ENCODE measurements at regions not wholly inside any gene's neighbourhood (a gene's known extent, or its start where the extent isn't known, plus 50 kb on each side); places are given as distances from the start of the nearest gene placed in this dataset.
A peak's percentile ranks its signal among the peaks of the same experiment; 100 is the strongest.

DNA sequence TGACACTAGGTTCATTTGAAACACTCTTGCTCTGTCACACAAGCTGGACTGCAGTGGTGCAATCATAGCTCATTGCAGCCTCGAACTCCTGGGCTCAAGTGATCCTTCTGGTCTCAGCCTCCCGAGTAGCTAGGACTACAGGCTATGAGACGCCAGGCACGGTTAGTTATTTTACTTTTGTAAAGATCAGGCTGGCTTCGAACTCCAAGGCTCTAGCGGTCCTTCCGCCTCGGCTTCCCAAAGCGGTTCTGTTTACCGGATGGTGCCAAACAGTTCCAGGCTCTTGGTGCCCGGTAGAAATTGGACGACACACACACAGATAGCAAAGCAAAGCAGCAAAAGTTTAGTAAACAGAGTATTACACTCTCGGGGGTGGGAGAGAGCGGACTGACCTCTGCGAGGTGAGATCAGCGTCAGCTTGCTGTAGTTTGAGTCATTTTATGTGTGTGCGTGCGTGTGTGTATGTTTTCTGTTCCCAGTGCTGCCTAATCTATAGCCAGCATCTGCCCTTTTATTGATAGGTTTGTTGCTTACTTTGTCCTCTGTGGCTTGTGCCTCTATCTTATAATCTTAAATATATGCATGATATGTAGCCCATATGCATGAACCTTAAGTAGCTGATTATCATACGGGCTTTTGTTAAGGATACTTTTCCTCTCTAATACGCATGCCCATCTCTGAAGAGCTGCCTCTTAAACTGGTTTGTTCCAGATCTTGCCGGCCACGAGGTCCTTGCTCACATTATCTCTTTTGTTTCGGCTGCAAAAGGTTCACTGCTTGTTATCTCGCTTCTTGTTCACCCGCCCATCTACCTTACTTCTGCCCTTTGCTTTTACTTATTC, 75.2 kb downstream of the OR2B2 start:
- peak overlapping the region; percentile 55 for H2AFZ ChIP-seq (ENCODE audit: low read length)
- H3K4me2 ChIP-seq (ENCODE audit: low read length): peak overlapping the region; percentile 91
- peak overlapping the region; percentile 93 for H3K27ac ChIP-seq (ENCODE audit: low read length)
- CTCF ChIA-PET: interaction anchor here (0.7 to 0.8 kb wide), 2 partner anchors 12 to 56 kb away, joined by 3 read pairs; a partner anchor contains a TSS
- no peaks in the 10 kb centered on the region for H3K27me3 ChIP-seq (ENCODE audit: low read length)
- peak overlapping the region; percentile 85 for H3K4me3 ChIP-seq (ENCODE audit: low read length)
- peaks cover 17% of the 10 kb centered on the region for H3K4me1 ChIP-seq (ENCODE audit: insufficient read depth, low read length)
- POLR2A ChIA-PET (ENCODE audit: unreplicated experiment): interaction anchor here (0.5 to 4.5 kb wide), 9 partner anchors 12 to 690 kb away, joined by 3 to 101 read pairs (median 5); a partner anchor contains a TSS
- no peaks in the 10 kb centered on the region for H3K9me3 ChIP-seq (ENCODE audit: low read length)
- no peaks in the 10 kb centered on the region for H4K20me1 ChIP-seq (ENCODE audit: low read length)
- peaks cover 38% of the 10 kb centered on the region for H3K79me2 ChIP-seq (ENCODE audit: low read length)
- H3K9me2 ChIP-seq (replicated peaks; ENCODE audit: low read length): no peaks in the 10 kb centered on the region
- BruUV-seq (replicated peaks): no TSS peak
- peaks cover 4% of the 10 kb centered on the region for H3F3A ChIP-seq (ENCODE audit: low read length, unreplicated experiment)
- H3K9ac ChIP-seq (ENCODE audit: low read length): peak overlapping the region; percentile 98
- TF ChIP-seq CTCF (conservative IDR thresholded peaks at IDR 0.05; ENCODE audit: low read depth, low read length): no peak
- TF ChIP-seq EZH2phosphoT487 (IDR thresholded peaks at IDR 0.05; ENCODE audit: borderline replicate concordance, low read length): no peak
- no peak for TF ChIP-seq EZH2 (IDR thresholded peaks at IDR 0.05; ENCODE audit: low read length, unreplicated experiment)
- DNase-seq (peak; percentile 76), ATAC-seq (peak; percentile 35)
- intact Hi-C loops (cut with micrococcal nuclease): loop anchor here (1.0 to 10.0 kb wide), 3 partner anchors 23 to 1712 kb away; partner anchors contain the start of gene ZNF165
- no peaks in the 10 kb centered on the region for H3K36me3 ChIP-seq (ENCODE audit: low read depth, low read length)

GRCh38 chr6:27836141-27836782, 75.9 kb downstream of the OR2B2 start:
- BruUV-seq (replicated peaks): no TSS peak
- peak overlapping the region; percentile 85 for H3K4me3 ChIP-seq (ENCODE audit: low read length)
- no peaks in the 10 kb centered on the region for H3K9me2 ChIP-seq (replicated peaks; ENCODE audit: low read length)
- H3K36me3 ChIP-seq (ENCODE audit: low read depth, low read length): no peaks in the 10 kb centered on the region
- peak overlapping the region; percentile 91 for H3K4me2 ChIP-seq (ENCODE audit: low read length)
- no peak for TF ChIP-seq CTCF (conservative IDR thresholded peaks at IDR 0.05; ENCODE audit: low read depth, low read length)
- no peak for TF ChIP-seq EZH2phosphoT487 (IDR thresholded peaks at IDR 0.05; ENCODE audit: borderline replicate concordance, low read length)
- no peak for TF ChIP-seq EZH2 (IDR thresholded peaks at IDR 0.05; ENCODE audit: low read length, unreplicated experiment)
- intact Hi-C loops (cut with micrococcal nuclease): loop anchor here (10.0 kb wide), 2 partner anchors 249 to 1711 kb away; partner anchors contain the start of gene ZNF165
- CTCF ChIA-PET: interaction anchor here (0.7 to 0.8 kb wide), 2 partner anchors 11 to 57 kb away, joined by 3 read pairs; a partner anchor contains a TSS
- POLR2A ChIA-PET (ENCODE audit: unreplicated experiment): interaction anchor here (0.6 to 4.5 kb wide), 4 partner anchors 27 to 704 kb away, joined by 5 to 101 read pairs (median 5); a partner anchor contains a TSS
- H3K9me3 ChIP-seq (ENCODE audit: low read length): no peaks in the 10 kb centered on the region
- peaks cover 38% of the 10 kb centered on the region for H3K79me2 ChIP-seq (ENCODE audit: low read length)
- H3F3A ChIP-seq (ENCODE audit: low read length, unreplicated experiment): peaks cover 4% of the 10 kb centered on the region
- H3K4me1 ChIP-seq (ENCODE audit: insufficient read depth, low read length): peaks cover 17% of the 10 kb centered on the region
- H3K27me3 ChIP-seq (ENCODE audit: low read length): no peaks in the 10 kb centered on the region
- H4K20me1 ChIP-seq (ENCODE audit: low read length): no peaks in the 10 kb centered on the region
- DNase-seq (no peak), ATAC-seq (no peak)
- H2AFZ ChIP-seq (ENCODE audit: low read length): peak overlapping the region; percentile 55
- peak overlapping the region; percentile 93 for H3K27ac ChIP-seq (ENCODE audit: low read length)
- peak overlapping the region; percentile 98 for H3K9ac ChIP-seq (ENCODE audit: low read length)

Data from PC-3 (cell line).